ENCODE measurements at regions not wholly inside any gene's neighbourhood (a gene's known extent, or its start where the extent isn't known, plus 50 kb on each side); places are given as distances from the start of the nearest gene placed in this dataset.

DNA sequence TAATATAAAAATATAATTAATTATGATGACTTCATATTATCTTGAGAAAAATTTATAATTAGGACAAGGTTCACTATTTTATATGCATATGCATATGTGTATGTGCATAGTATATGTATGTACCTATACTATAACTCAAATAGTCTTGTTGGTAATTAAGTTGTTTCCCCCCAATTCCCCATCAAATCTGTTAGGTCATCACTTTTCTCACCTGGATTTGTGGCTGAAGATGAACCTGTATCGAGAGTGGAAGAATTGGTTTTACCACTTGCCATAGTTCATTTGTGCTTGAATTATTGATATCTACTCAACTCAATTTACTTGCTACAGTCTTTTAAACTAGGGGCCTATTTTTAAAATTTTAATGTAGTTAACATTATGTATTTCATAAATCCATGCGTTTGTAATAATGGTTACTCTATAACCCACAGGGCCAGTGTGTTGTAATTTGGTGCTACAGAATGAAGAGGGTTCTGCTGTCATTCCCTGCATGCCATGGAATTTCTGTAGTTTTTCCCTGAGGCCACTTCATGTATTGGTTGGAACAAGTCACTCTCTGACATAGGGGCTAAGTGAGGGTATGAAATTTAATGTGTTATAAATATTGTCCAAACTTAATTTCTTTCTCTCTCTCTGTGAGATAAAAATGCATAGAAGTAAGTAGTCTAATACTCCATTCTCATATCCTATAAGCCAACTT lies 74.9 kb downstream of the TAF11L14 start:
- TF ChIP-seq, protein P1, sequence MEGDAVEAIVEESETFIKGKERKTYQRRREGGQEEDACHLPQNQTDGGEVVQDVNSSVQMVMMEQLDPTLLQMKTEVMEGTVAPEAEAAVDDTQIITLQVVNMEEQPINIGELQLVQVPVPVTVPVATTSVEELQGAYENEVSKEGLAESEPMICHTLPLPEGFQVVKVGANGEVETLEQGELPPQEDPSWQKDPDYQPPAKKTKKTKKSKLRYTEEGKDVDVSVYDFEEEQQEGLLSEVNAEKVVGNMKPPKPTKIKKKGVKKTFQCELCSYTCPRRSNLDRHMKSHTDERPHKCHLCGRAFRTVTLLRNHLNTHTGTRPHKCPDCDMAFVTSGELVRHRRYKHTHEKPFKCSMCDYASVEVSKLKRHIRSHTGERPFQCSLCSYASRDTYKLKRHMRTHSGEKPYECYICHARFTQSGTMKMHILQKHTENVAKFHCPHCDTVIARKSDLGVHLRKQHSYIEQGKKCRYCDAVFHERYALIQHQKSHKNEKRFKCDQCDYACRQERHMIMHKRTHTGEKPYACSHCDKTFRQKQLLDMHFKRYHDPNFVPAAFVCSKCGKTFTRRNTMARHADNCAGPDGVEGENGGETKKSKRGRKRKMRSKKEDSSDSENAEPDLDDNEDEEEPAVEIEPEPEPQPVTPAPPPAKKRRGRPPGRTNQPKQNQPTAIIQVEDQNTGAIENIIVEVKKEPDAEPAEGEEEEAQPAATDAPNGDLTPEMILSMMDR (IDR thresholded peaks at IDR 0.05), result no peak
- no peak for TF ChIP-seq ZFX (IDR thresholded peaks at IDR 0.05; ENCODE audit: borderline replicate concordance)

All from 22Rv1 (cell line).